NCI-H748 (cell line): ENCODE measurements at regions not wholly inside any gene's neighbourhood (a gene's known extent, or its start where the extent isn't known, plus 50 kb on each side); places are given as distances from the start of the nearest gene placed in this dataset.
"Not testable (repeated sequence)": the region's sequence is repeated elsewhere in the genome, so short reads cannot be mapped to it uniquely, and the experiment has no call there.

Experiments used
- DNase-seq: peaks from one replicate; lab custom pipeline; 2025; ENCODE audit not compliant: unreplicated experiment; lab: John Stamatoyannopoulos, UW

GRCh38 chr5:99368726-99369125 is 439.9 kb upstream of the CHD1 start:
- DNase-seq: peak; percentile 75

DNA sequence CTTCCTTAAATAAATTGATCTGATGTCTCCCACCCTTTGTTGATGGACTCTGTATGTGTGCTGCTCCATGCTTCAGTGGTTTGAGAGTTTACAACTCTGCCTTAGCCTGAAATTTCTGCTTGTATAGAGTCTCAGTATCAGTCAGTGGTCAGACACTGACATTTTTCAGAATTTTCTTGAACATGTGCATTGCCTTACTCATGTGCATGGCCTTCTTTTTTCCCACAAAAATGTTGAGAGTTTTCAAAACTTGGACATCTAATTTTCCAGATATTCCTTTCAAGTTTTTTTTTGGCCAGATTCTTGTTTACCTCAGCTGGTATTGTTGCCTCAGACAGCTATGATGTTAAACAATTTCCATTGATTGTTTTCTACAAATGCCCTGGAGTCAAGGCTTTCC is 427.1 kb upstream of the CHD1 start:
- DNase-seq: no peak

DNA sequence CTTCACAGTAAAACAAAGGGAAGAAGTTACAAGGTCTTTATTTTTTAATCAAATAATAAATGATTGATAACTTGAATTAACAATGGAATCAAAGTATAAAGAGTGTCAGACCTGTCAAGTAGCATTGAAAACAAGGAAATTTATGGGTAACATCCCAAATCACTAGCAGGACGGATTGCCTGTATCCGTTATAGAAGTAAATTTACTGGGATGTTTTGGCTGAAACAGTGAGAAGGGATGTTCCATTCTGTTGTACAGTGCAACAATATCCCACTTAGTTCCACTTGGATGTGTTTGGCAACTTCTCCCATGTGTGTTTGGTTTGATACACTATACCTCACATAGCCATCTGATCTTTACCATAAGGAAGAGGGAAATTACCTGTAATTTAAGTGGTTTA is 421.0 kb upstream of the CHD1 start:
- DNase-seq: peak; percentile 72

GRCh38 chr5:99348597-99348996 is 419.8 kb upstream of the CHD1 start:
- no peak for DNase-seq

DNA sequence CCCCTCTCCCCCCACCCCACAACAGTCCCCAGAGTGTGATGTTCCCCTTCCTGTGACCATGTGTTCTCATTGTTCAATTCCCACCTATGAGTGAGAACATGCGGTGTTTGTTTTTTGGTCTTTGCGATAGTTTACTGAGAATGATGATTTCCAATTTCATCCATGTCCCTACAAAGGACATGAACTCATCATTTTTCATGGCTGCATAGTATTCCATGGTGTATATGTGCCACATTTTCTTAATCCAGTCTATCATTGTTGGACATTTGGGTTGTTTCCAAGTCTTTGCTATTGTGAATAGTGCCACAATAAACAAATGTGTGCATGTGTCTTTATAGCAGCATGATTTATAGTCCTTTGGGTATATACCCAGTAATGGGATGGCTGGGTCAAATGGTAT is 411.0 kb upstream of the CHD1 start:
- DNase-seq: not testable (repeated sequence)

DNA sequence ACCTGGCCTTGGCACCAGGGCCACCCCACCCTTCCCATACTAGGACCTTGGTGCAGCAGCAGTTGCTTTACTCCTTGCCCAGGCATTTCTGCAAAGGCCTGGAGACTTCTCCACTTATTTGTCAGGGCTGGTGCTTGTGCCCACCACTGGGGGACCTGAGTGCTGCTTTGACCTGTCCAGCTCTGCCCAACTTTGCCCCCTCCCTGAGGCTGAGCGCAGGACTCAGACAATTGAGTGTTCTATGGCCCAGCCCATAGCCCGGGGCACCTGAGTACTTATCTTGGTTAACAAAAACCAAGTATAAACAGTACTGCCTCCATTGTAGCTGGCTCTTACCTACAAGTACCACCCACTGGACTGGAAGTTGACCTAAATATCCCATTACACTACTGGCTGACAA is 406.1 kb upstream of the CHD1 start:
- DNase-seq: no peak

- DNase-seq: peak; percentile 94
Measured at GRCh38 chr5:99331061-99331460, 402.3 kb upstream of the CHD1 start.

GRCh38 chr5:99320436-99320835 is 391.6 kb upstream of the CHD1 start:
- peak; percentile 50 for DNase-seq

DNA sequence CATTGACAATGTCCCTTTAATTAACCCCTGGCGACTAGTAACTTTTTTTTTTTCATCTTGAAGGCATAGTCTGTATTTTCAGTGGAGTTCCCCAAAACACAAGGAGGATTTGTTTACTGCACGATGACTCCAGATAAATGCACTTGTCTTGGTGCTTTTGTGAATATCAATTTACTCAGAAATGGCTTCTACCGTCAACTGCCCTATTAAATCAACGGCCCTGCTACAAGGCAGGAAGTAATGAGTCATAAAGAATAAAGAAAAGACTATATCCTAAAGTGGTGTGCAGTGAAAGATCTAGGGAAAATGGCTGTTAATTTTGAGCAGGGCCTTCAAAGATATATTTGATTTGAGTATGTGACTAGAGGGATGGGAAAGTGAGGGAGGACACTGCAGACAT is 388.3 kb upstream of the CHD1 start:
- DNase-seq: peak; percentile 17

- no peak for DNase-seq
Measured at GRCh38 chr5:99316484-99316883, 387.7 kb upstream of the CHD1 start.

- DNase-seq: no peak
Measured at GRCh38 chr5:99315413-99316183, 386.8 kb upstream of the CHD1 start.

DNA sequence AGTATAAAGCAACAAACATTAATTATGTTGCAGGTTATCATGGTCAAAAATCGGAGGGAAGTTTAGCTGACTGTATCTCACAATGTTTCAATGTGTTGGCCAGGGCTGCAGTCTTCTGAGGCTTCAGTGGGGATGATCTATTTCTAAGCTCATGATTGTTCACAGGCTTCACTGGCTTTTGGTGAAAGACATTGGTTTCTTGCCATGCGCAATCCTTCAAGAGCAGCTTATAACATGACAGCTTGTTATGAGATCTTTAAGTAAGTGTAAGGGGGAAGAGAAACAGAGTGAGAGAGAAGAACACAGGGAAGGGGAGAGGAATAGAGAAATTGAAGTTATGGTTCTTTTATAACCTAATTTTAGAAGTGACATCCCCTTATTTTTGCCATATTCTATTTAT is 385.9 kb upstream of the CHD1 start:
- DNase-seq: no peak

- no peak for DNase-seq
Measured at GRCh38 chr5:99308131-99308530, 379.3 kb upstream of the CHD1 start.

- DNase-seq: peak; percentile 67
Measured at GRCh38 chr5:99305045-99305580, 376.3 kb upstream of the CHD1 start.

GRCh38 chr5:99285606-99286005 is 356.8 kb upstream of the CHD1 start:
- peak; percentile 56 for DNase-seq

DNA sequence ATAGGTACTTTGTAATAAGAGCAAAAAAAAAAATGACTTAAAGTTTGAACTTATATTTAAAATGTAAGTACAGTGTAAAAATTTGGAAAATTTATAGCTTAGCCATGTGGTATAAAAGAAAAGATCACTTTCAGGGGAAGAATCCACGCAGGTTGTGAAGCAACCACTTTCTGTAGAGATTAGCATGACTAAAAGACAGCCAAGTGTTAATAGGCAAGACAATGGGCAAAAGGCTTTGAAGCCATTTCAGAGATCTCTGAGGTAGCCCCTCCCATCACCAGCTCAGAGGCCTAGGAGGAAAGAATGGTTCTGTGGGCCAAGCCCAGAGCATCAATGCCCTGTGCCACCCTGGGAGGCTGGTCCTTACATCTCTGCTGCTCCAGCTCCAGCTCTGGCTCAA is 346.3 kb upstream of the CHD1 start:
- DNase-seq: no peak

GRCh38 chr5:99272576-99272975 is 343.8 kb upstream of the CHD1 start:
- DNase-seq: no peak

GRCh38 chr5:99258819-99259218 is 330.0 kb upstream of the CHD1 start:
- DNase-seq: no peak

DNA sequence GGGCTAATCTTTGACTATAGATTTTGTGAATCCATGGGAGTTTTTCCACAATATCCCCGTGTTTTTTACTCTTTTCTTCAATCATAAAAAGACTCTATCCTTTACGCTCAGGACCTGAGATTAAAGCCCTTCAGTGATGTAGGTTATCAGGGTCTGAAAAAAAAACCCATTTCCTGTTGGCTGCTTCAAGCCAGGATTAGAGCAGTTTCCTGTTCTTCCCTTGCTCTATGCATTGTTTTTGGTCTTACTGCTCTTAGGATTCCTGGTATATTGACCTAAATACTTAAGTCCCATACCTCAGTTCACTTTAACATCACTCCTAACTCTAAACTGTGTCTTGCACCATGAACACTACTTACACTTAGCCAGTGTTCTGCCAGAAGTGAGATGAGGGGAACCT is 319.3 kb upstream of the CHD1 start:
- DNase-seq: no peak

DNA sequence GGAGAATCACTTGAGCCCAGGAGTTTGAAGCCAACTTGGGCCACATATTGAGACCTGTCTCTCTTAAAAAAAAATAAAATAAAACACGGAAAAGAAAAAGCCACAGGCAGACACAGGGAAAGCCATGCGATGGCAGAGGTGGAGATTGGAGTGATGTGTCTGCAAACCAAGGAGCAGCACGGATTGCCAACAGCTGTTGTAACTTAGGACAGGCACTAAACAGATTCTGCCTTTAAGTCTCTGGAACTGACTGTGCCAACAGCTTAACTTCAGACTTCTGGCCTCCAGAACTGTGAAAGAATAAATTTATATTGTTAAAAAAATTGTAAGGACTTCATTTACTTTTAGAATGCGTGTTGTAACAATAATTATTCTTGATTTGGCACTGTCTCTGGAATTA is 318.5 kb upstream of the CHD1 start:
- DNase-seq: no peak

DNA sequence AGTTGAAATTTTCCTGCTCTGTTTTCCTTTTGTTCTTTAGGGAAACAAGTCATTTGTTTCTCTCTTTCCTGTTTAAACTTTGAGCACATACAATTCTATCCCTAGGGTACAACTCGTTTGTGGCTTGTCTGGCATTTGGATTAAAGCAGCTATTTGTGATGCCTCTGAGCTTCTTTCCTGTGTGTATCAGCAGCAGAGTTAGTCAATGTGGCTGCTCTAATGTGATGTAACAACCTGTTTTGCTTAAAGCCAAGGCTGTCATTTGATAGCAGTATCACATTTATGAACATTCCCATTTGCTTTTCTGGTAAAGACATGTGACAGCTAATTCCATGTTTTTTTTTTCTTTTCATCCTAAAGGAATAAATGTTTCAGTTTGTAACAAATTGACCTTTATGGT is 314.3 kb upstream of the CHD1 start:
- DNase-seq: no peak

GRCh38 chr5:99239826-99240360 is 311.1 kb upstream of the CHD1 start:
- no peak for DNase-seq
